Skeletal muscle cell (primary cell): ENCODE measurements at regions not wholly inside any gene's neighbourhood (a gene's known extent, or its start where the extent isn't known, plus 50 kb on each side); places are given as distances from the start of the nearest gene placed in this dataset.
A peak's percentile ranks its signal among the peaks of the same experiment; 100 is the strongest.
"Not testable (repeated sequence)": the region's sequence is repeated elsewhere in the genome, so short reads cannot be mapped to it uniquely, and the experiment has no call there.

ENCODE experiments used
- DNase-seq: peaks from one replicate; pipeline ENCODE4 v3.0.0-alpha.2; 2010; ENCODE audit warnings: low read depth
- H3K4me3 ChIP-seq: 2 replicates; pipeline ENCODE4 v1.5.1; 2011; ENCODE audit warnings: low read depth, mild to moderate bottlenecking, control low read depth, low read length, moderate library complexity

DNA sequence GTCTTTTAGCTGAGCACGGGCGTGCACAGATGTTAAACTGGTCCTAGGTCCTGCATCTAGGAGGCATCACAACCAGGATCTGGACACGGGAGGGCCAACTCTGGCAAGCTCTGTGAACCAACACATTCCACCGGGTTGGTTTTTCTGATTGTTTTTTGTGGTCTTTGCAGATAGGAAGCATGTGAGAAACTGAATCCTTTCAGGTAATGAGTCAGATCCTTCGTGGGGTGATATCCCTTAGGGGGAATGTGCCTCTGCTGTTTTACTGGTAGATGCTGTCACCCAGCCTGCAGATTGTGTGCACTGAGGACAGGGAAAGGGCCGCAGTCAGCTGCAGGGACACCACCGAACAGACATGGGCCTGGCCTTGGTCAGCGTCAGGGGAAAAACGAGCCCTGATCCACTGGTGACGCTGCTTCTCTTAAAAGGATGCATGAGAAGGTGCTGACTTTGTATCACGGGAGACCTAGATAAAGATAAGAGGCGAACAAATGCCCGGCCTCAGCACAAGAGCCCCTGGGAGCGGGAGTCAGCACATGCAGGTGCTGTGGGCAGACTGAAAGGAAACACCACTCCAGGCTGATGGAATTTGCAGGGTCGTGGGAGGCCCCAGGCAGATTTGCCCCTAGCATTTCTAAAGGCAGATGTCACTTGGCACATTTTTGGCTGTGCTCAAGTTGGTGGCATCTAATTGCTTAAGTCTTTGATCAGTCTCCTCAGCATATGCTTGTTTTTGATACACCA, 51.1 kb downstream of the DOP1B start:
- H3K4me3 ChIP-seq, result no peak overlapping the region
- no peak for DNase-seq

DNA sequence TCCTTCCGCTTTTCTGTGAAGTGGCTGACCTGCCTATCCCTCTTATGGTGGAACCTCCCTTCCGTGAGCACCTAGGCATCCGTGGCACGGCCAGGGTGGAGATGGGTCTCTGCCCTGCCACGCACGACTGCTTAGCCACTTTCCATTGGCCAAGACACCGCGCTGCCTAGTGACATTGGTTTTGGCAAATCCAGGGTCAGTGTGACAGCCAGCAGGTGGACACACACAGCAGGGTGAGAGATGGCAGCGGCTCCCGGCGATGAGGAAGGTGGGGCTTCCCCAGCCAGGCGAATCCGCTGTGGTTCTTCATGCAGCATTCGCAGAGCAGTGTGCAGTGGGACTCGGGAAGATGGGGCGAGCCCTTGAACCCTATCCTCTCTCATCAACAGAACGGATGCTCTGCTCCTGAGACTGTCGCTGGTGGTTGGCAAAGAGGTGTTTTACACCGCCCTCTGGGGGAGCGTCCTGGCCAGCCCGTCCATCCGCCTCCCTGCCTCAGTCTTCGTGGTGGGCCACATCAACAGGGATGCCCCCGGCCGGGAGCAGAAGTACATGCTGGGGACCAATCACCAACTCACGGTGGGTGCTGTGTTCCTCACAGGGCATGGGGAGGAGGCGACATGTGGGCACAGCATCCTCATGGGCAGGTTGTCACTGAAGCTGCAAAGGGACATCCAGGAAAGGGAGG, 51.8 kb downstream of the DOP1B start:
- H3K4me3 ChIP-seq, result no peak overlapping the region
- no peak for DNase-seq

DNA sequence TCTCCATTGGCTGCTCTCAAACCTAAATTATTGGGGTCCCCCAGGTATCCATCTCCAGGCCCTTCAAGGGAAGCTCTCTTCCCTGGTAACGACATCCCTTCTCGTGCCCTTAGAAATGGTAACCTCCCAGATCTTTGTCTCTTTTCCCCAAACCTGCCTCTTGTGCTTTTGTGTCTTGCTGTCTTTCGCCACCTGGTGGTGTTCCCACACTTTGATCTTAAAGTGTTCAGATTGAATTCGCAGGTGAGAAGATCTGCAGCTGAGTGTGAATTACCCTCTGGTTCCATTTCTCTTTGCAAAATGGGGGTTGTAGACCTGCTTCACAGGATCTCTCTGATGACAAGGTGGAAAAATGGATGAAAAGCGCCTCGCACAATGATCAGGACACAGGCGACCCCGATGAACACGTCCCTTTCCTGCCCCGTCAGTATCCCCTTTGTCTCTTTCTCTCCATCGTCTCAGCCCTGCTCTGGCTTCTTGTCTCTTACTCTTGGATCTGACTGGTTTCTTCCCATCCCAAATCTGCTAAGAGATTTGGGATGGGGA, 53.1 kb downstream of the DOP1B start:
- DNase-seq, result no peak

DNA sequence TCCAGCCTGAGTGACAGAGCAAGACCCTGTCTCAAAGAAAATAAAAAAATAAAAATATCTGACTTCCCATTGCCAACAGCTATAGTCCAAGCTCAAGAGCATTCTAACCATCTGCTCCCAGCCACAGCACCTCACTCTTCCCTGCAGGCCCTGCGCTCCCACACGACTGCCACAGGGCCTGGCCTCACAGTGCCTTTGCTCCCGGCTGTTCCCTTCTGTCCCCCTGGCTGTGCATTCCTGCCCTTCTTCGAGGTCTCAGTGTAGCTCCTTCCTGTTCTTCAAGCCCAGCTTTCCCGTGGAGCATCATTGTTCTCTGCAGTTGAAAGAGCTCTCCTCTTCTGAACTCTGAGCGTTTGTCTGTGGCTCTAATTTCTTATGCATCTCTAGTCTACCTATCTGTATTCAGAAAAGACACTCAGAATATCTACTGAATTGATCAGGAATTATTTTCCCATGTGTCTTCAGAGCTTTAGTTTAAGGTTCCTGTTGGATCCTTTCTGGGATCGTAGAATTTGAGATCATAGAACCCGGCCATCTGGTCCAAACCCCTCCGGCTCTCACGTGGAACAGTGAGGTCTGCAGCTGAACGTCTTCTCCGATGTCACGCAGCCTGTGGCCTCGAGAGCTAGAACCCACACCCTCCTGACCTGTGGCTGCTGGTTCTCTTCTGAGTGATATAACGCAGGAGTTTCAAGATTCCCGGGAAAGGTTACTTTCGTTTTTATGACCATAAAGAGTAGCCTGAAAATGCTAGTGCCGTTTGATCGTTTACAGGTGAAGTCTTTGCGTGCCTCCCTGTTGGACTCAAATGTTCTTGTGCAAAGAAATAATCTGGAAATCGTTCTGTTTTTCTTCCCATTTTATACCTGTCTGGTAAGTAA, 54.4 kb downstream of the DOP1B start:
- no peak overlapping the region for H3K4me3 ChIP-seq
- DNase-seq, result no peak

More for the DNA sequence above, 53.1 kb downstream of the DOP1B start:
- H3K4me3 ChIP-seq, result no peak overlapping the region

DNA sequence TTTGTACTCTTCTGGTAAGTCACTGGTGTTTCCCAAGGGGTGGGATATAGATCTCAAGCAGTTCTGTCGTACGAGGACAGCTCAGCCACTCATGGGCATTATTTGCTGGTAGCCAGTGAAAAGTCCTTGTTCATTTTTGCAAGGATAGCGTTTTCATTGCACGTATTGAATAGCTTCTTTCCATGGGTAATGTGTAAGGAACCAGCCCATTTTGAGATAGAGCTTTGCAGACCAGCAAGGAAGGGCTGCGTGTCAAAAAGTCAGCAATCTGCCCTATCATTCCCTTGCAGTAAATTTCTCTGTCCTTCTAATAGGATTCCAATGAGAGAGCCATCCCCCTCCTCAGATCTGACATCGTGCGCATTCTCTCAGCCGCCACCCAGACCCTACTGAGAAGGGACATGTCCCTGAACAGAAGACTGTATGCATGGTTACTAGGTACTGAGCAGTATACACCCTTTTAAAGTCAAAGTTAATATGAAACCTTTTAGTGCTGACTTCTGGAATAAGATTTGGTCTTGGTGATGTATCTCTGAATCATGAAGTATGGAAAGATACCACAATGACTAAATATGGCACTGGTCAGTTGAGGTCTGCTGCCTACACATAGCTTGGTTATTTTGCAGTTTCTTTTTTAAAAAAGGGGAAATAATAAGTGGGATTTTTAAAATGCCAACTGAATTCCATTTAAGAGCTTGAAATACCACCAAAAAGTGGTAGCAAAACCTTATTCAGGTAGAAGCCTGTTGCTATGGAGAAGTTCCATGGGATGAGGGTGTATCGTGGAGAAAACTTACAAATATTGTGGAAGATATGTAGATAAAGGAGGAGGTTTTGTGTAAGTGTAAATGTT, 55.3 kb downstream of the DOP1B start:
- peak; percentile 62 for DNase-seq
- no peak overlapping the region for H3K4me3 ChIP-seq

DNA sequence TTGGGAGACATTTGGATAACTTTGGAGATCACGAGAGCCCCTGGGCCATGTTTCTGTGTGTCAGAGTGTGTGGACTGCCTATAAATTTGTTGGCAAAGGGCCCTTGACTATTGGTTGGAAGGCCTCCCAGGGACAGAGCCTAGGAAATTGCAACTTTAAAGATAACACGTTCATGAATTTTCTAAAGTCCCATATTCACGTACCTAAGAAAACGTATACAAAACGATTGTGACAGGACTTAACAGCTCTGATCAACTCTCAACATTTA, 55.8 kb downstream of the DOP1B start:
- no peak overlapping the region for H3K4me3 ChIP-seq
- no peak for DNase-seq

DNA sequence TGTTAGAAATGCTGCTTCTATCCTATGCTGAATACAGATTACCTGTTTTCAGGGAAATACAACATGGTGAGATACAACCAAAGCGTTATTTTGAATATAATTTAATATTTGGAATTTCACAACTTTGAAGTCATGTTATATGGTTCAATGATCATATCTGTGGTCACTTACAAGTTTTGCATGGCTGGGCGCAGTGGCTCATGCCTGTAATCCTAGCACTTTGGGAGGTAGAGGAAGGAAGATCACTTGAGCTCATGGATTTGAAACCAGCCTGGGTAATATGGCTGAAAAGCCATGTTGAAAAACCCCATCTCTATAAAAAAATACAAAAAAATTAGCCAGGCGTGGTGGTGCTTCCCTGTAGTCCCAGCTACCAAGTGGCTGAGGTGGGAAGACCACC, 57.9 kb downstream of the DOP1B start:
- H3K4me3 ChIP-seq, result no peak overlapping the region
- no peak for DNase-seq

DNA sequence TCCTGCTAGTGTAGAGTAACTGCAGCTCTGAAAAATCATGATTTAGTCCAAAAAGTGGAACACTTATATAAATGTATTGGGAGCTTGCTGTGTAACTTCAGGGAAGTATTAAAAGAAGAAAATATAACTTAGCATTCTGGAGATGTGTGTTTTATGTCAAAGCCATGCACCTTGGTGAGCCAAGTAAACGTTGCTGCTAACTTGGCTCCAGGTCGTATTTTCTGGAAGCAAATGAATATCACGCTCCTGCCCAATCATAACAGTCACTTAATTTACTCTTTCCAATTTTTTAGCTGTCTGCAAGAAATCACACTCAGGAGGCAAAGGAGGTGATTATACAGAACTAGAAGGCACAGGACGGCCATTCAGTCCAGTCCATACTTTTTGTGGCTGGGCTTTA, 61.1 kb downstream of the DOP1B start:
- no peak for DNase-seq
- H3K4me3 ChIP-seq, result no peak overlapping the region

DNA sequence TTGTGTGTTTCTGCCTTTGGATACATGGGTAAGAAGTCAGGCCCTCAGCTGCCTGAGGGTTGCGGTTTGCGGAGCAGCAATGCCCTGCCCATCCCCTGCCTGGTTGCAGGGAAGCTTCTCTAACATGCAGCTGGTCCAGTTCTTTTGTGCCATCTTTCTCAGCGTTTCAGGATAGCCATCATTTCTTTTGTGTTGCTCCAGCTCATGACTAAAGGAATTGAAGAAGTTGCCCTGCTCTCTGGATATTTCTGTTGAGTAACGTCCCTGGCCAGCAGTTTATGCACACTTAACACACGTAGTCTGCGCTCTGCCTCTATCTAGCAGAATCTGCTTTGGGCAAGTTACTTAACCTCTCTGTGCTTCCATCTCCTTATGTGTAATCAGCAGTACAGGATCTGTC, 62.1 kb downstream of the DOP1B start:
- DNase-seq, result no peak
- no peak overlapping the region for H3K4me3 ChIP-seq

DNA sequence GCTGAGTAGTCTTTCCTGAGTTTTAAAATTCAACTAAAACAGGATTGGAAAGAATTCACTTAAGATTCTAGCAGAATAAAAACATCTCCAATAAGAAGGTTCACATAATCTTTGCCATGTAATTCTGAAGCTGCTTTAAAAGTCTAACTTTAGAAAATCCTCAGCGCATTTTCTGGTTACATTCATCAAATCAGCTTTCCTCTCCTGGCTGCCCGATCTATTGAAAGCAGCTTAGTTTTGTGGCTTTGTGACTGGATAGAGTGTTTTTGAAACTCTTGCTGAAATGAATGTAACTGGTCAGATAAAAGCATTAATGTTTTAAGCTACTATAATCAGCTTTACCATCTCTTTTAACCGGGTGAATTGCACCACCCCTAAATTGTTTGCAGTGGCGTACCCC, 66.8 kb downstream of the DOP1B start:
- no peak for DNase-seq
- H3K4me3 ChIP-seq, result no peak overlapping the region

DNA sequence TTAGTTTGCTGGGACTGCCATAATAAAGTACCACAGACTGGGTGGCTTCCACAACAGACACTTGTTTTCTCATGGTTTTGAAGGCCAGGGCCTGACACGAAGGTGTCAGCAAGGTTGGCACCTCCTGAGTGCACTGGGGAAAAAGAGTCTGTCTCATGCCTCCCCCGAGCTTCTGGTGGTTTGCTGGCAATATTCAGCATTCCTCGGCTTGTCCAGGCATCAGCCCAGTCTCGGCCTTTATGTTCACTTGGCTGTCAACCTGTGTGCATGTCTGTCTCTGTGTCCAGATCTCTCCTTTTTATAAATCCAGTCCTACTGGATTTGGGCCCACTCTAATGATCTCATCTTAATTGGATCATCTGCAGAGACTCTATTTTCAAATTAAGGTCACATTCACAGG, 72.6 kb downstream of the DOP1B start:
- no peak for DNase-seq
- no peak overlapping the region for H3K4me3 ChIP-seq

DNA sequence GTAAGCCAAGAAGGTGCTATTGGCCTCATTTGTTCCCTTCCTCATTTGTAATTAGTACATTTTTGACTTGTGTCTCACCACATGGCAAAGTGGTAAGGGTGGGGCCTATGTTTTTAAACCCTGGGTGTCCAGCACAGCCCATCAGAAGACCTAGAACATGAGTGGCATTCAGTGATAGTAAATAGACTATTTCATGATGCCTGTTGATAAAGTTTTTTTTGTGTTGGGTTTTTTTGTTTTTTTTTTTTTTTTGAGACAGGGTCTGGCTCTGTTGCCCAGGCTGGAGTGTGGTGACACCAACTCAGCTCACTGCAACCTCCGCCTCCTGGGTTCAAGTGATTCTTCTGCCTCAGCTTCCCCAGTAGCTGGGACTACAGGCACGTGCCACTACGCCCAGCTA, 74.8 kb downstream of the DOP1B start:
- DNase-seq, H3K4me3 ChIP-seq: not testable (repeated sequence)

DNA sequence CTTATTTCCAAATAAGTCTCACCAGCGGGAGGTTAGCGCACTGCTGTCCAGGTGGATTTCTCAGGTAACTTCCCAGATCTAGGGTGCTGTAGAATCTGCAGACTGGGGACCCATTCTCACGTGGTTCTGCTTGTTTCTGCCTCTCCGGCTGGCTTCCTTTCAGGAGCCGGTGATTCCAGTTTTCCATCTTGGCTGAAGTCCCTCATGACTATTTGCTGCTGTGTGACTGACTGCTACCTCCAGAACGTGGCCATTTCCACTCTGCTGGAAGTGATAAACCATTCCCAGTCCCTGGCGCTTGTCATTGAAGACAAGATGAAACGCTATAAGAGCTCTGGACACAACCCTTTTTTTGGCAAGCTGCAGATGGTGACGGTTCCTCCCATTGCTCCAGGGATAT, 76.0 kb downstream of the DOP1B start:
- DNase-seq, result no peak
- no peak overlapping the region for H3K4me3 ChIP-seq

DNA sequence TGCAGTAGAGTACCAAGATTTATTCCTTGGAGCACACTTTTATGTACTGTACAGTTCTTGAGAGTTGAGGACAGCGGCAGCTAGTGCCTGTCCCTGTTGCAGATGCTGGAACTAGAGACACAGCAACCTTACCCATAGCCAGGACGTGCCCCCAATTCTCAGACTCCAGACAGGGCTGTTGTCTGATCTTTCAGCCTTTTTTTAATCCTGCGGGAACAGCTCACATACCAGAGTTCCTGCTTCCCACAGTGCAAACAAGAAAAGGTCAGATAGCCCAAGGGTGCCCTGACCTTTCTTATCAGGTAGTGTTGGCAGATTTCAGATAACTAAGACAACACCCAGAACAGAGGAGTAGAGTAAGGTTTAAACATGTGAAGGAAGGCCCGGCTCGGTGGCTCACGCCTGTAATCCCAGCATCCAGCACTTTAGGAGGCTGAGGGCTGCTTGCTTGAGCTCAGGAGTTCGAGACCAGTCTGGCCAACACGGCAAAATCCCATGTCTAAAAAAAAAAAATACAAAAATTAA, 78.5 kb downstream of the DOP1B start:
- DNase-seq, result no peak
- no peak overlapping the region for H3K4me3 ChIP-seq

DNA sequence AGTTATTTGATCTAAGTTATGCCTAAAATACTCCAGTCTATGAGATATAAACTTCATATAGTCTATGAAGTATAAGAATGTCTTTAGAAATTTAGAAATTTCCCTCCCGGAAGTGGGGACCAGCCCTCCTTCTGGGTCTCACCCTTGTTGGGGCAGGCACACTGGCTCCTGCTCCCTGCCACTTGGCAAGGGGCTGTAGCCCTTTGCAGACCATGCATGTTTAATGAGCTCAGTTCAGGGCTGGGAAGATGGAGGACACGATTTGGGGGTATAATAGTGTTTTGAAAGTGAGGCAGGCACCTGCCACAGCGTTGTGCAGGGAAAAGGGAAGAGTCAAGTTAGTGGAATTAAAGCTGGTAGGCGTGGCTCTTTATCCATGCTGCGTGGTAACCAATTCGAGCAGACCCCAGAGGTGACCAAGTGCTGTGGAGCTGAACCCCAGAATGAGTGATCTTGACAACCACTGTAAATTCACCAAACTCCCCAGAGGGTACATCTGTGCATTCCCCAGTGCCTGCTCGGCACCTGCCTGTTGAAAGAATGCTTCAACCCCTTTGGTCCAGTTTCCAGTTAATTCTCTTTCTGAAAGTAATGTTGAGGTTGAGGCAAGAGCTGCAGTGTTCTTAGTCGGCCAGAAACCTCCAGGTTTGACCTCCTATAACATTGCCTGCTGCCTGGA, 79.6 kb downstream of the DOP1B start:
- H3K4me3 ChIP-seq, result no peak overlapping the region
- DNase-seq, result no peak

DNA sequence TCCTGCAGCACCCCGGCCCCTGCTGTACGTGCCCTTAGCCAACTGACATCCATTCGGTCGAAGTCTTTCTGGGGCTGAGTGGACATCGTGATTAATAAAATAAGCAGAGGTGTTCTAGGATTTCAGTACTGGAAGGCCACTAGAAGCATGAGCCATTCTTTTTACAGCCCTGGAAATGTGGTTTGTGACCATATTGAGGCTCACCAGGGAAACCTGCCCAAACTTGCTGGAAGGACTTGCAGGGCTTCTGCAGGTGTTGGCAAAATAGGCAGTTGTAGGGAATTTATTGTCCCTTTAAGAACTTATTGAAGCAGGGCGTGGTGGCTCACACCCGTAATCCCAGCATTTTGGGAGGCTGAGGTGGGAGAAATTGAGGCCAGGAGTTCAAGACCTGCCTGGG, 80.8 kb downstream of the DOP1B start:
- no peak for DNase-seq
- no peak overlapping the region for H3K4me3 ChIP-seq

DNA sequence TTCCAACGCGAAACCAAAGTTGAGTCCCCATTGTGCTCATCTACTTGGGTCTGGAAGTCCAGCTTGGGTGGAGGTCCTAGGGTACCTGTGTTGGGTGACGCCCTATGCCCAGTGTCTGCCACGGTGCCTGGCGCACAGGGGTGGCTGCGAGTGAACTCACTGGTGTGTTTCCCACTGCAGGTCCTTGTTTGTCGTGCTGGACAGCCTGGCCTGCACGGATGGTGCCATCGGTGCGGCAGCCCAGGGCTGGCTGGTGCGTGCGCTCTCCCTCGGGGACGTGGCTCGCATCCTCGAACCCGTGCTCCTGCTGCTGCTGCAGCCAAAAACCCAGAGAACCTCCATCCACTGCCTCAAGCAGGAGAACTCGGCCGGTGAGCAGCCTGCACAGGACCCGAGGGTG, 80.4 kb upstream of the MORC3 start:
- DNase-seq, result no peak
- H3K4me3 ChIP-seq, result no peak overlapping the region

DNA sequence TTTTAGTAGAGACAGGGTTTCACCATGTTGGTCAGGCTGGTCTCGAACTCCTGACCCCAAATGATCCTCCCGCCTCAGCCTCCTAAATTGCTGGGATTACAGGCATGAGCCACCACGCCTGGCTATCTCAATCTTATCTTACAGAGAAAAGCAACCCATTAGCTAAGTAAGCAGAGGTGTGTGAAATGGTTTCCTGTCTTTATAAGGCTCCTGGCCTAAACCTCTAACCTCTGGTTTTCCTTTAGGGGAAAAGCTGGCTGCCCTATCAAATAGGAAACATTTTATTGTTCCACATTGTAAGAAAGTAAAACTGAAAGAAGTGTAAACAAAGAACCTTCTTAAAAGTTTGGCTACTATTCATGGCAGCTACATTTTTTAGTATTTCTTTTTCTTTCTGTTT, 78.3 kb upstream of the MORC3 start:
- H3K4me3 ChIP-seq, result no peak overlapping the region
- DNase-seq, result no peak

DNA sequence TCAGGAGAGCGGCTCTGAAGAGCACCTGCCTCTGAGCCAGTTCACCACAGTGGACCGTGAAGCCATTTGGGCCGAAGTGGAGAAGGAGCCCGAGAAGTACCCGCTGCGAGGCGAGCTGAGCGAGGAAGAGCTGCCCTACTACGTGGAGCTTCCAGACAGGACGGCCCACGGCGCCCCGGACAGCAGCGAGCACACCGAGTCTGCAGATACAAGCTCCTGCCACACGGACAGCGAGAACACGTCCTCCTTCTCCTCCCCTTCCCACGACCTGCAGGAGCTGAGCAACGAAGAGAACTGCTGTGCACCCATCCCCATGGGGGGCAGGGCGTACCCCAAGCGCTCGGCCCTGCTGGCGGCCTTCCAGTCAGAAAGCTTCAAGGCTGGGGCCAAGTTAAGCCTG, 74.9 kb upstream of the MORC3 start:
- H3K4me3 ChIP-seq, result no peak overlapping the region
- no peak for DNase-seq
